ENCODE measurements at regions not wholly inside any gene's neighbourhood (a gene's known extent, or its start where the extent isn't known, plus 50 kb on each side); places are given as distances from the start of the nearest gene placed in this dataset.
"Not testable (repeated sequence)": the region's sequence is repeated elsewhere in the genome, so short reads cannot be mapped to it uniquely, and the experiment has no call there.

GRCh38 chr5:154541553-154541952, 63.5 kb upstream of the HAND1 start:
- Mint-ChIP-seq H3K9me3 (ENCODE audit: unreplicated experiment) (no peaks in the 10 kb centered on the region), H3K27me3 (ENCODE audit: low read depth, unreplicated experiment) (peaks cover 48% of the 10 kb centered on the region), H3K4me3 (ENCODE audit: unreplicated experiment) (no peak overlapping the region), H3K27ac (ENCODE audit: unreplicated experiment) (no peak overlapping the region), H3K36me3 (ENCODE audit: low read depth, unreplicated experiment) (no peaks in the 10 kb centered on the region), H3K4me1 (ENCODE audit: low read depth, unreplicated experiment) (peaks cover 9% of the 10 kb centered on the region)
- no peaks in the 10 kb centered on the region for H4K20me1 ChIP-seq (ENCODE audit: insufficient read depth, low read length)
- FAIRE-seq (no peak), DNase-seq (ENCODE audit: low read depth) (no peak)
- no peaks in the 10 kb centered on the region for H3K9me3 ChIP-seq (ENCODE audit: insufficient read depth, low read depth, low read length)
- no peak overlapping the region for H2AFZ ChIP-seq (ENCODE audit: low read depth, low read length)
- no peak for TF ChIP-seq CTCF (IDR thresholded peaks at IDR 0.05; ENCODE audit: insufficient read depth, low read depth, low read length)
- no peak for TF ChIP-seq EZH2 (IDR thresholded peaks at IDR 0.05; ENCODE audit: insufficient read depth, low read length)
- no peak overlapping the region for H3K27ac ChIP-seq (ENCODE audit: low read depth, low read length)
- no peaks in the 10 kb centered on the region for H3K79me2 ChIP-seq (ENCODE audit: insufficient read depth, low read length)
- H3K27me3 ChIP-seq (ENCODE audit: insufficient read depth, low read length), result peaks cover 54% of the 10 kb centered on the region
- no peak overlapping the region for H3K4me2 ChIP-seq (ENCODE audit: low read length)
- H3K9ac ChIP-seq (ENCODE audit: low read length), result no peak overlapping the region
- no peak overlapping the region for H3K4me3 ChIP-seq (ENCODE audit: insufficient read depth, low read depth, low read length)
- H3K36me3 ChIP-seq (ENCODE audit: insufficient read depth, low read length), result no peaks in the 10 kb centered on the region
- no peaks in the 10 kb centered on the region for H3K4me1 ChIP-seq (ENCODE audit: insufficient read depth, low read length)

- no peak overlapping the region for H3K27ac Mint-ChIP-seq (ENCODE audit: unreplicated experiment)
- Histone ChIP-seq H3K27me3 (ENCODE audit: insufficient read depth, low read length) (peaks cover 50% of the 10 kb centered on the region), H3K36me3 (ENCODE audit: insufficient read depth, low read length) (no peaks in the 10 kb centered on the region), H3K27ac (ENCODE audit: low read depth, low read length) (no peak overlapping the region), H3K9me3 (ENCODE audit: insufficient read depth, low read depth, low read length) (no peaks in the 10 kb centered on the region), H3K4me2 (ENCODE audit: low read length) (no peak overlapping the region), H2AFZ (ENCODE audit: low read depth, low read length) (no peak overlapping the region), H3K4me3 (ENCODE audit: insufficient read depth, low read depth, low read length) (no peak overlapping the region), H4K20me1 (ENCODE audit: insufficient read depth, low read length) (no peaks in the 10 kb centered on the region), H3K79me2 (ENCODE audit: insufficient read depth, low read length) (no peaks in the 10 kb centered on the region), H3K9ac (ENCODE audit: low read length) (no peak overlapping the region), H3K4me1 (ENCODE audit: insufficient read depth, low read length) (no peaks in the 10 kb centered on the region)
- TF ChIP-seq CTCF (IDR thresholded peaks at IDR 0.05; ENCODE audit: insufficient read depth, low read depth, low read length) (no peak), EZH2 (IDR thresholded peaks at IDR 0.05; ENCODE audit: insufficient read depth, low read length) (no peak)
- no peak overlapping the region for H3K4me3 Mint-ChIP-seq (ENCODE audit: unreplicated experiment)
- no peaks in the 10 kb centered on the region for H3K9me3 Mint-ChIP-seq (ENCODE audit: unreplicated experiment)
- peaks cover 9% of the 10 kb centered on the region for H3K4me1 Mint-ChIP-seq (ENCODE audit: low read depth, unreplicated experiment)
- DNase-seq (ENCODE audit: low read depth), result no peak
- peaks cover 40% of the 10 kb centered on the region for H3K27me3 Mint-ChIP-seq (ENCODE audit: low read depth, unreplicated experiment)
- FAIRE-seq, result no peak
- H3K36me3 Mint-ChIP-seq (ENCODE audit: low read depth, unreplicated experiment), result no peaks in the 10 kb centered on the region
Measured at GRCh38 chr5:154540600-154540999, 62.6 kb upstream of the HAND1 start.

- no peaks in the 10 kb centered on the region for H3K36me3 Mint-ChIP-seq (ENCODE audit: low read depth, unreplicated experiment)
- TF ChIP-seq EZH2 (IDR thresholded peaks at IDR 0.05; ENCODE audit: insufficient read depth, low read length) (no peak), CTCF (IDR thresholded peaks at IDR 0.05; ENCODE audit: insufficient read depth, low read depth, low read length) (no peak)
- H4K20me1 ChIP-seq (ENCODE audit: insufficient read depth, low read length), result no peaks in the 10 kb centered on the region
- H2AFZ ChIP-seq (ENCODE audit: low read depth, low read length), result no peak overlapping the region
- H3K36me3 ChIP-seq (ENCODE audit: insufficient read depth, low read length), result no peaks in the 10 kb centered on the region
- H3K4me3 ChIP-seq (ENCODE audit: insufficient read depth, low read depth, low read length), result no peak overlapping the region
- H3K27ac ChIP-seq (ENCODE audit: low read depth, low read length), result no peak overlapping the region
- no peak overlapping the region for H3K4me2 ChIP-seq (ENCODE audit: low read length)
- H3K27me3 ChIP-seq (ENCODE audit: insufficient read depth, low read length), result peaks cover 37% of the 10 kb centered on the region
- H3K27me3 Mint-ChIP-seq (ENCODE audit: low read depth, unreplicated experiment), result peaks cover 23% of the 10 kb centered on the region
- no peaks in the 10 kb centered on the region for H3K4me1 ChIP-seq (ENCODE audit: insufficient read depth, low read length)
- H3K4me3 Mint-ChIP-seq (ENCODE audit: unreplicated experiment), result no peak overlapping the region
- no peak overlapping the region for H3K27ac Mint-ChIP-seq (ENCODE audit: unreplicated experiment)
- no peaks in the 10 kb centered on the region for H3K9me3 ChIP-seq (ENCODE audit: insufficient read depth, low read depth, low read length)
- no peak overlapping the region for H3K9ac ChIP-seq (ENCODE audit: low read length)
- no peaks in the 10 kb centered on the region for H3K9me3 Mint-ChIP-seq (ENCODE audit: unreplicated experiment)
- FAIRE-seq (no peak), DNase-seq (ENCODE audit: low read depth) (no peak)
- H3K4me1 Mint-ChIP-seq (ENCODE audit: low read depth, unreplicated experiment), result peaks cover 8% of the 10 kb centered on the region
- H3K79me2 ChIP-seq (ENCODE audit: insufficient read depth, low read length), result no peaks in the 10 kb centered on the region
Measured at GRCh38 chr5:154538492-154538891, 60.5 kb upstream of the HAND1 start.

- H3K4me3 Mint-ChIP-seq (ENCODE audit: unreplicated experiment); H3K9ac ChIP-seq (ENCODE audit: low read length); H3K4me1 ChIP-seq (ENCODE audit: insufficient read depth, low read length); H3K27ac ChIP-seq (ENCODE audit: low read depth, low read length); H3K79me2 ChIP-seq (ENCODE audit: insufficient read depth, low read length); FAIRE-seq; DNase-seq (ENCODE audit: low read depth); H3K27ac Mint-ChIP-seq (ENCODE audit: unreplicated experiment); H4K20me1 ChIP-seq (ENCODE audit: insufficient read depth, low read length); H3K4me1 Mint-ChIP-seq (ENCODE audit: low read depth, unreplicated experiment); H2AFZ ChIP-seq (ENCODE audit: low read depth, low read length); H3K4me3 ChIP-seq (ENCODE audit: insufficient read depth, low read depth, low read length); H3K36me3 Mint-ChIP-seq (ENCODE audit: low read depth, unreplicated experiment); H3K9me3 Mint-ChIP-seq (ENCODE audit: unreplicated experiment); H3K9me3 ChIP-seq (ENCODE audit: insufficient read depth, low read depth, low read length); H3K27me3 Mint-ChIP-seq (ENCODE audit: low read depth, unreplicated experiment); H3K36me3 ChIP-seq (ENCODE audit: insufficient read depth, low read length); H3K4me2 ChIP-seq (ENCODE audit: low read length): not testable (repeated sequence)
- peaks cover 23% of the 10 kb centered on the region for H3K27me3 ChIP-seq (ENCODE audit: insufficient read depth, low read length)
Measured at GRCh38 chr5:154536439-154536838, 58.4 kb upstream of the HAND1 start.
